GM18867 (cell line): ENCODE measurements at regions not wholly inside any gene's neighbourhood (a gene's known extent, or its start where the extent isn't known, plus 50 kb on each side); places are given as distances from the start of the nearest gene placed in this dataset.

ENCODE experiments used
- ATAC-seq: cut with Tn5 transposase; IDR thresholded peaks from one replicate; pipeline ENCODE4 v1.9.1; 2021; ENCODE audit warnings: mild to moderate bottlenecking, moderate library complexity; ENCODE audit not compliant: unreplicated experiment

- no peak for ATAC-seq
Measured at GRCh38 chr15:35757361-35757760, 211.4 kb upstream of the DPH6 start.

GRCh38 chr15:35757765-35758164, 211.8 kb upstream of the DPH6 start:
- ATAC-seq = no peak

GRCh38 chr15:35764661-35765519, 218.9 kb upstream of the DPH6 start:
- no peak for ATAC-seq

GRCh38 chr15:35768949-35769348, 223.0 kb upstream of the DPH6 start:
- ATAC-seq = no peak

GRCh38 chr15:35769656-35770055, 223.7 kb upstream of the DPH6 start:
- no peak for ATAC-seq

GRCh38 chr15:35771746-35772442, 225.9 kb upstream of the DPH6 start:
- ATAC-seq = no peak

- no peak for ATAC-seq
Measured at GRCh38 chr15:35774653-35775052, 228.7 kb upstream of the DPH6 start.

- ATAC-seq = no peak
Measured at GRCh38 chr15:35775471-35775870, 229.5 kb upstream of the DPH6 start.

- ATAC-seq = no peak
Measured at GRCh38 chr15:35777061-35777460, 231.1 kb upstream of the DPH6 start.

GRCh38 chr15:35783203-35783602, 237.2 kb upstream of the DPH6 start:
- no peak for ATAC-seq

GRCh38 chr15:35784745-35785144, 238.8 kb upstream of the DPH6 start:
- no peak for ATAC-seq

GRCh38 chr15:35810007-35810406, 264.0 kb upstream of the DPH6 start:
- ATAC-seq = no peak

GRCh38 chr15:35813573-35813972, 267.6 kb upstream of the DPH6 start:
- no peak for ATAC-seq

GRCh38 chr15:35818846-35819245, 272.9 kb upstream of the DPH6 start:
- ATAC-seq = no peak

- ATAC-seq = no peak
Measured at GRCh38 chr15:35822153-35822552, 276.2 kb upstream of the DPH6 start.

- no peak for ATAC-seq
Measured at GRCh38 chr15:35827141-35827540, 281.2 kb upstream of the DPH6 start.

GRCh38 chr15:35827911-35828310, 281.9 kb upstream of the DPH6 start:
- no peak for ATAC-seq

GRCh38 chr15:35833581-35833980, 287.6 kb upstream of the DPH6 start:
- ATAC-seq = no peak

GRCh38 chr15:35834216-35834830, 288.4 kb upstream of the DPH6 start:
- ATAC-seq = no peak

- no peak for ATAC-seq
Measured at GRCh38 chr15:35834866-35835265, 288.9 kb upstream of the DPH6 start.

GRCh38 chr15:35838424-35839111, 292.6 kb upstream of the DPH6 start:
- no peak for ATAC-seq
